HCT116 (cell line): ENCODE measurements at regions not wholly inside any gene's neighbourhood (a gene's known extent, or its start where the extent isn't known, plus 50 kb on each side); places are given as distances from the start of the nearest gene placed in this dataset.

Experiments used
- ATAC-seq: fragments of 200-7000 bp; cut with Tn5 transposase; 2 replicates; pipeline ENCODE4 v1.9.1; 2020; ENCODE audit warnings: mild to moderate bottlenecking, moderate library complexity
- BruUV-seq: library from RNA; stranded (reverse); fragments of 400-500 nt; replicated peaks from 2 replicates; lab custom pipeline; 2021; lab: Mats Ljungman, UMichigan
- CTCF ChIA-PET: fragments of 300-600 bp; sonication (Branson Sonifier 250); formaldehyde crosslinking; loops from one replicate; lab custom pipeline; 2021; ENCODE audit warnings: antibody characterized with exemption; lab: Charles Lee
- POLR2A ChIA-PET: fragments of 300-600, 350-600 bp; sonication (Branson Sonifier 250); formaldehyde crosslinking; loops from one replicate; lab custom pipeline; 2021; ENCODE audit warnings: antibody characterized with exemption; lab: Charles Lee
- RAD21 ChIA-PET, 2 experiments: fragments of 300-600 bp; sonication (Branson Sonifier 250); formaldehyde crosslinking; loops; one replicate each; lab custom pipeline; 2023; ENCODE audit warnings: low total read pairs in 2 of 2; ENCODE audit not compliant: uncharacterized antibody in 2 of 2, unreplicated experiment in 2 of 2, low non-redundant PET in 1 of 2; lab: Charles Lee
- DNase-seq: peaks from one replicate; pipeline ENCODE4 v3.0.0-alpha.2; 2010; ENCODE audit warnings: low read depth, low spot score
- H2AFZ ChIP-seq: fragments of 200-600 bp; shearing (Covaris generic), sonication (generic); 2 replicates; pipeline ENCODE4 v1.6.1; 2017; ENCODE audit warnings: low read depth, mixed run types, mixed read lengths, antibody characterized with exemption, low read length; ENCODE audit not compliant: poor library complexity, severe bottlenecking
- H3K27ac ChIP-seq: 2 replicates; pipeline ENCODE4 v1.5.1; 2012; ENCODE audit warnings: low read depth, low read length
- H3K27me3 ChIP-seq: fragments of 200-600 bp; sonication (generic); 2 replicates; pipeline ENCODE4 v1.6.1; 2016; ENCODE audit warnings: mixed run types, low read length, mixed read lengths; ENCODE audit not compliant: insufficient read depth
- H3K36me3 ChIP-seq, 2 experiments: fragments of 200-500 bp in 1 of 2; fragments of 200-600 bp in 1 of 2; sonication (Bioruptor generic) in 1 of 2; sonication (generic) in 1 of 2; 2 replicates each; pipeline versions ENCODE4 v1.5.1 to v1.6.1; 2014 to 2016; ENCODE audit warnings: low read length in 2 of 2, inconsistent platforms in 1 of 2, mixed read lengths in 1 of 2, mixed run types in 1 of 2; ENCODE audit not compliant: insufficient read depth in 2 of 2, control insufficient read depth in 1 of 2
- H3K4me1 ChIP-seq, 2 experiments: fragments of 200-600 bp in 1 of 2; sonication (generic) in 1 of 2; 2 replicates each; pipeline versions ENCODE4 v1.5.1 to v1.6.1; 2012 to 2017; ENCODE audit warnings: low read length in 2 of 2, inconsistent platforms in 1 of 2, mild to moderate bottlenecking in 1 of 2, mixed read lengths in 1 of 2, mixed run types in 1 of 2, moderate library complexity in 1 of 2; ENCODE audit not compliant: insufficient read depth in 2 of 2, control insufficient read depth in 1 of 2
- H3K4me2 ChIP-seq: fragments of 200-600 bp; sonication (generic); 2 replicates; pipeline ENCODE4 v1.6.1; 2017; ENCODE audit warnings: mixed run types, low read length, mixed read lengths
- H3K4me3 ChIP-seq, 2 experiments: fragments of 200-600 bp in 1 of 2; sonication (generic) in 1 of 2; replicated peaks in 1 of 2; 2 replicates each; pipeline ENCODE4 v1.5.1; 2011 to 2016; ENCODE audit warnings: low read length in 2 of 2, control low read depth in 1 of 2, low read depth in 1 of 2, mild to moderate bottlenecking in 1 of 2, mixed read lengths in 1 of 2, mixed run types in 1 of 2
- H3K79me2 ChIP-seq: fragments of 200-600 bp; sonication (generic); 2 replicates; pipeline ENCODE4 v1.6.1; 2017; ENCODE audit warnings: mild to moderate bottlenecking, mixed run types, low read length, moderate library complexity, mixed read lengths; ENCODE audit not compliant: insufficient read depth
- H3K9ac ChIP-seq: fragments of 200-600 bp; sonication (generic); 2 replicates; pipeline ENCODE4 v1.6.1; 2016; ENCODE audit warnings: low read length, mixed read lengths
- H3K9me2 ChIP-seq: fragments of 200-600 bp; sonication (generic), shearing (Covaris generic); 2 replicates; pipeline ENCODE4 v1.6.1; 2017; ENCODE audit warnings: mixed run types, mild to moderate bottlenecking, moderate library complexity; ENCODE audit not compliant: insufficient read depth
- H3K9me3 ChIP-seq, 2 experiments: fragments of 200-500 bp in 1 of 2; fragments of 200-600 bp in 1 of 2; sonication (Bioruptor generic) in 1 of 2; sonication (generic) in 1 of 2; 2 replicates each; pipeline ENCODE4 v1.6.1; 2014 to 2017; ENCODE audit warnings: low read length in 2 of 2, mixed read lengths in 2 of 2, inconsistent platforms in 1 of 2, low read depth in 1 of 2, mild to moderate bottlenecking in 1 of 2, mixed run types in 1 of 2, moderate library complexity in 1 of 2; ENCODE audit not compliant: control insufficient read depth in 1 of 2, insufficient read depth in 1 of 2
- H4K20me1 ChIP-seq: fragments of 200-600 bp; sonication (generic), shearing (Covaris generic); 2 replicates; pipeline ENCODE4 v1.6.1; 2017; ENCODE audit warnings: mixed run types, mild to moderate bottlenecking, moderate library complexity; ENCODE audit not compliant: insufficient read depth
- ATF3 ChIP-seq: IDR thresholded peaks from 2 replicates; pipeline ENCODE4 v1.6.1; 2012
- CBX3 ChIP-seq: IDR thresholded peaks from 2 replicates; pipeline ENCODE4 v1.6.1; 2012; ENCODE audit warnings: low read depth
- CTCF ChIP-seq, 3 experiments: fragments of 200-600 bp in 1 of 3; sonication (generic) in 1 of 3; IDR thresholded peaks in 2 of 3; conservative IDR thresholded peaks in 1 of 3; 2 replicates each; pipeline ENCODE4 v1.5.1; 2012 to 2017; ENCODE audit warnings: low read depth in 2 of 3, low read length in 2 of 3, antibody characterized with exemption in 1 of 3, borderline replicate concordance in 1 of 3, control low read depth in 1 of 3, mild to moderate bottlenecking in 1 of 3, mixed read lengths in 1 of 3, mixed run types in 1 of 3, moderate library complexity in 1 of 3; ENCODE audit not compliant: insufficient read depth in 1 of 3
- FOSL1 ChIP-seq: IDR thresholded peaks from 2 replicates; pipeline ENCODE4 v1.6.1; 2012; ENCODE audit warnings: low read depth
- JUND ChIP-seq: IDR thresholded peaks from 2 replicates; pipeline ENCODE4 v1.6.1; 2012
- MAX ChIP-seq: IDR thresholded peaks from 2 replicates; pipeline ENCODE4 v1.6.1; 2012
- POLR2A ChIP-seq: IDR thresholded peaks from 2 replicates; pipeline ENCODE4 v1.7.0; 2011; ENCODE audit warnings: borderline replicate concordance; ENCODE audit not compliant: insufficient read depth, insufficient read length; ENCODE audit errors: extremely low read depth
- RAD21 ChIP-seq: IDR thresholded peaks from 2 replicates; pipeline ENCODE4 v1.6.1; 2012; ENCODE audit warnings: low read depth, mild to moderate bottlenecking
- REST ChIP-seq: IDR thresholded peaks from 2 replicates; pipeline ENCODE4 v1.6.1; 2012; ENCODE audit warnings: low read depth
- SIN3A ChIP-seq: IDR thresholded peaks from 2 replicates; pipeline ENCODE4 v1.6.1; 2012; ENCODE audit warnings: low read depth
- SP1 ChIP-seq: IDR thresholded peaks from 2 replicates; pipeline ENCODE4 v1.6.1; 2012; ENCODE audit warnings: low read depth
- TCF7L2 ChIP-seq: IDR thresholded peaks from 2 replicates; pipeline ENCODE4 v1.7.0; 2011; ENCODE audit warnings: borderline replicate concordance, inconsistent platforms; ENCODE audit not compliant: insufficient read depth, insufficient read length; ENCODE audit errors: extremely low read depth
- YY1 ChIP-seq: IDR thresholded peaks from 2 replicates; pipeline ENCODE4 v1.6.1; 2011; ENCODE audit warnings: low read length, low read depth, moderate library complexity, mild to moderate bottlenecking; ENCODE audit not compliant: insufficient replicate concordance; ENCODE audit errors: extremely low read depth
- ZFX ChIP-seq: fragments of 450-650 bp; IDR thresholded peaks from 2 replicates; pipeline ENCODE4 v1.6.1; 2017
- ZNF274 ChIP-seq: fragments of 200-500 bp; sonication (Bioruptor generic); IDR thresholded peaks from 2 replicates; pipeline ENCODE4 v1.6.1; 2014; ENCODE audit warnings: mild to moderate bottlenecking, low read depth, low read length, inconsistent platforms
- intact Hi-C: fragments of 100-400 bp; cut with micrococcal nuclease; formaldehyde crosslinking; loops from 2 replicates; pipeline ENCODE4 v1.10.0; 2022

GRCh38 chr7:68158686-68159295, 1162.2 kb downstream of the TYW1 start:
- CTCF ChIA-PET, result no interaction called here
- RAD21 ChIA-PET, result no interaction called here
- no TSS peak for BruUV-seq
- no peaks in the 10 kb centered on the region for H3K36me3 ChIP-seq
- no peak for DNase-seq
- no peak overlapping the region for H3K4me3 ChIP-seq
- H3K9me3 ChIP-seq, result peaks cover 4 to 6% of the 10 kb centered on the region in 2 experiments; a peak in 2 of 4 replicates
- H3K9me2 ChIP-seq, result no peaks in the 10 kb centered on the region
- H4K20me1 ChIP-seq, result no peaks in the 10 kb centered on the region
- no peaks in the 10 kb centered on the region for H3K27me3 ChIP-seq
- H3K4me1 ChIP-seq, result no peaks in the 10 kb centered on the region
- H3K79me2 ChIP-seq, result no peaks in the 10 kb centered on the region
- H3K27ac ChIP-seq, result no peak overlapping the region
- H2AFZ ChIP-seq, result no peak overlapping the region
- no peak overlapping the region for H3K4me2 ChIP-seq
- POLR2A ChIA-PET, result no interaction called here
- no peak for ATAC-seq
- H3K9ac ChIP-seq, result no peak overlapping the region
- intact Hi-C loops, result no loop called here
- no peak for TF ChIP-seq FOSL1
- no peak for TF ChIP-seq ATF3
- no peak for TF ChIP-seq SIN3A
- no peak for TF ChIP-seq RAD21
- TF ChIP-seq CTCF (IDR thresholded peaks at IDR 0.05 in 2 of 3, conservative IDR thresholded peaks at IDR 0.05 in 1 of 3; ENCODE audit: borderline replicate concordance in 1 of 3, insufficient read depth in 1 of 3, low read depth in 2 of 3, low read length in 2 of 3), result no peak
- TF ChIP-seq SP1, result no peak
- TF ChIP-seq ZFX, result no peak
- TF ChIP-seq ZNF274, result no peak
- TF ChIP-seq POLR2A, result no peak
- TF ChIP-seq TCF7L2, result no peak
- no peak for TF ChIP-seq CBX3
- no peak for TF ChIP-seq JUND
- no peak for TF ChIP-seq YY1
- TF ChIP-seq REST, result no peak
- no peak for TF ChIP-seq MAX
